ENCODE measurements at regions not wholly inside any gene's neighbourhood (a gene's known extent, or its start where the extent isn't known, plus 50 kb on each side); places are given as distances from the start of the nearest gene placed in this dataset.

- ATAC-seq (no peak), DNase-seq (ENCODE audit: extremely low read depth in 1 of 4, low spot score in 3 of 4) (no peak), FAIRE-seq (no peak)
- Histone ChIP-seq H3K9me3 (replicated peaks; ENCODE audit: control insufficient read depth, insufficient read depth, low read depth, low read length) (no peaks in the 10 kb centered on the region), H3K4me2 (ENCODE audit: insufficient read depth, low read length) (no peak overlapping the region), H3K4me1 (replicated peaks in 1 of 2; ENCODE audit: control insufficient read depth in 2 of 2, insufficient read depth in 2 of 2, low read length in 2 of 2) (peaks cover 0 to 3% of the 10 kb centered on the region in 2 experiments; a peak in 2 of 5 replicates), H3K4me3 (no peak overlapping the region), H3K9me1 (ENCODE audit: control insufficient read depth, insufficient read depth, low read length) (no peaks in the 10 kb centered on the region), H3K27me3 (ENCODE audit: control insufficient read depth in 2 of 2, insufficient read depth in 2 of 2, low read length in 2 of 2) (no peaks in the 10 kb centered on the region; a peak in 2 of 5 replicates), H3K9ac (ENCODE audit: insufficient read depth in 1 of 2, low read depth in 2 of 2, low read length in 2 of 2) (no peak overlapping the region), H3K36me3 (ENCODE audit: control insufficient read depth, insufficient read depth, low read length) (no peaks in the 10 kb centered on the region), H4K20me1 (replicated peaks; ENCODE audit: control insufficient read depth, insufficient read depth, low read length) (no peaks in the 10 kb centered on the region), H3K27ac (ENCODE audit: extremely low read depth, low read depth, low read length) (no peak overlapping the region), H3K79me2 (ENCODE audit: control insufficient read depth, insufficient read depth, low read length) (no peaks in the 10 kb centered on the region), H2AFZ (ENCODE audit: low read depth, low read length) (no peak overlapping the region)
- ChIA-PET POLR2A (no interaction called here), CTCF (ENCODE audit: low intra/inter-chr PET ratio) (interaction anchor here (1.2 to 2.1 kb wide), 3 partner anchors 68 to 90 kb away, joined by 3 to 10 read pairs (median 10); partner anchors contain the start of gene CHRNB4)
- no TSS peak for BruUV-seq (replicated peaks)
- 3% methylated on average over 4 of the region's 4 CpGs for WGBS (ENCODE audit: insufficient coverage, low coverage, missing lambda C conversion rate)
- intact Hi-C loops (cut with micrococcal nuclease) (loop anchor here (1.0 kb wide), 3 partner anchors 70 to 400 kb away; no protein-coding TSS in a partner anchor), in situ Hi-C loops (cut with MboI) (loop anchor here (5.0 kb wide), 1 partner anchor 91 kb away; no protein-coding TSS in a partner anchor)
- TF ChIP-seq ZNF232 (CRISPR knock-in tag; IDR thresholded peaks at IDR 0.05) (no peak), ZNF253 (CRISPR knock-in tag; conservative IDR thresholded peaks at IDR 0.05) (no peak), NCOR1 (IDR thresholded peaks at IDR 0.05) (no peak), ARID3B (CRISPR knock-in tag; IDR thresholded peaks at IDR 0.05; ENCODE audit: borderline replicate concordance) (no peak), ZNF507 (tag; conservative IDR thresholded peaks at IDR 0.05) (no peak), RFX5 (IDR thresholded peaks at IDR 0.05; ENCODE audit: low read depth, low read length) (no peak), KLF1 (tag; IDR thresholded peaks at IDR 0.05) (no peak), ZNF785 (CRISPR knock-in tag; IDR thresholded peaks at IDR 0.05) (no peak), ZKSCAN8 (CRISPR knock-in tag; IDR thresholded peaks at IDR 0.05) (no peak), TCF3 (CRISPR knock-in tag; IDR thresholded peaks at IDR 0.05) (no peak), MED1 (CRISPR knock-in tag; IDR thresholded peaks at IDR 0.05; ENCODE audit: borderline replicate concordance) (no peak), EWSR1 (IDR thresholded peaks at IDR 0.05; ENCODE audit: borderline replicate concordance, low read depth, partially characterized antibody) (no peak), MCM5 (IDR thresholded peaks at IDR 0.05; ENCODE audit: low read depth) (no peak), BRF1 (IDR thresholded peaks at IDR 0.05; ENCODE audit: borderline replicate concordance, extremely low read depth, insufficient read length) (no peak), HOXB6 (CRISPR knock-in tag; IDR thresholded peaks at IDR 0.05; ENCODE audit: borderline replicate concordance) (no peak), PML (IDR thresholded peaks at IDR 0.05; ENCODE audit: low read length) (no peak), GTF2F1 (IDR thresholded peaks at IDR 0.05; ENCODE audit: low read depth, low read length) (no peak), MBD1 (CRISPR knock-in tag; IDR thresholded peaks at IDR 0.05) (no peak), XRCC5 (IDR thresholded peaks at IDR 0.05; ENCODE audit: low read depth, low read length) (no peak), ASH1L (IDR thresholded peaks at IDR 0.05; ENCODE audit: borderline replicate concordance, low read depth, partially characterized antibody) (no peak)
Measured at GRCh38 chr15:78708713-78709260, 67.8 kb upstream of the CHRNB4 start.

Data from K562 (cell line).